Progenitor cell of endocrine pancreas (in vitro differentiated cells): ENCODE measurements at regions not wholly inside any gene's neighbourhood (a gene's known extent, or its start where the extent isn't known, plus 50 kb on each side); places are given as distances from the start of the nearest gene placed in this dataset.

ENCODE experiments used
- DNase-seq: peaks from one replicate; pipeline ENCODE4 v3.0.0; 2021; ENCODE audit warnings: low spot score; ENCODE audit not compliant: unreplicated experiment
- H3K27ac Mint-ChIP-seq: 2 replicates; pipeline ENCODE4 v1.8.0; 2021; ENCODE audit warnings: mild to moderate bottlenecking, moderate library complexity, mixed read lengths
- H3K27me3 Mint-ChIP-seq: 2 replicates; pipeline ENCODE4 v1.8.0; 2021; ENCODE audit warnings: mixed read lengths
- H3K36me3 Mint-ChIP-seq: 2 replicates; pipeline ENCODE4 v1.8.0; 2022; ENCODE audit warnings: mixed read lengths; ENCODE audit not compliant: insufficient read depth
- H3K4me1 Mint-ChIP-seq: 2 replicates; pipeline ENCODE4 v1.8.0; 2021; ENCODE audit warnings: low read depth, mixed read lengths
- H3K4me3 Mint-ChIP-seq: 2 replicates; pipeline ENCODE4 v1.8.0; 2021; ENCODE audit warnings: low read depth, mild to moderate bottlenecking, moderate library complexity, mixed read lengths
- H3K9me3 Mint-ChIP-seq: 2 replicates; pipeline ENCODE4 v1.8.0; 2021; ENCODE audit warnings: low read depth, mixed read lengths
- CTCF ChIP-seq: fragments of 200-600 bp; sonication (generic); IDR thresholded peaks from one replicate; pipeline ENCODE4 v1.5.0; 2021; ENCODE audit warnings: antibody characterized with exemption, mild to moderate bottlenecking; ENCODE audit not compliant: unreplicated experiment

- Mint-ChIP-seq H3K36me3 (no peaks in the 10 kb centered on the region), H3K27me3 (peaks cover 43% of the 10 kb centered on the region), H3K27ac (no peak overlapping the region), H3K9me3 (no peaks in the 10 kb centered on the region), H3K4me1 (peaks cover 2% of the 10 kb centered on the region), H3K4me3 (no peak overlapping the region)
- no peak for DNase-seq
- no peak for TF ChIP-seq CTCF
Observed at GRCh38 chr20:58153121-58153520, 75.3 kb downstream of the ANKRD60 start.

GRCh38 chr20:58150772-58151171, 77.7 kb downstream of the ANKRD60 start:
- peaks cover 2% of the 10 kb centered on the region for H3K4me1 Mint-ChIP-seq
- DNase-seq: peak; percentile 28
- no peaks in the 10 kb centered on the region for H3K36me3 Mint-ChIP-seq
- H3K27ac Mint-ChIP-seq: no peak overlapping the region
- no peaks in the 10 kb centered on the region for H3K9me3 Mint-ChIP-seq
- TF ChIP-seq CTCF: no peak
- peak overlapping the region; percentile 49 for H3K4me3 Mint-ChIP-seq
- peaks cover 55% of the 10 kb centered on the region for H3K27me3 Mint-ChIP-seq

GRCh38 chr20:58149437-58150091, 78.9 kb downstream of the ANKRD60 start:
- Mint-ChIP-seq H3K36me3 (no peaks in the 10 kb centered on the region), H3K9me3 (no peaks in the 10 kb centered on the region), H3K4me1 (peaks cover 2% of the 10 kb centered on the region), H3K27me3 (peaks cover 53% of the 10 kb centered on the region), H3K27ac (no peak overlapping the region), H3K4me3 (no peak overlapping the region)
- no peak for DNase-seq
- TF ChIP-seq CTCF: no peak

GRCh38 chr20:58148891-58149290, 79.6 kb downstream of the ANKRD60 start:
- Mint-ChIP-seq H3K27me3 (peaks cover 51% of the 10 kb centered on the region), H3K4me3 (no peak overlapping the region), H3K9me3 (no peaks in the 10 kb centered on the region), H3K36me3 (no peaks in the 10 kb centered on the region), H3K4me1 (peaks cover 2% of the 10 kb centered on the region), H3K27ac (no peak overlapping the region)
- DNase-seq: no peak
- no peak for TF ChIP-seq CTCF

GRCh38 chr20:58147628-58148370, 80.7 kb downstream of the ANKRD60 start:
- Mint-ChIP-seq H3K4me3 (no peak overlapping the region), H3K27me3 (peaks cover 42% of the 10 kb centered on the region), H3K36me3 (no peaks in the 10 kb centered on the region), H3K27ac (no peak overlapping the region), H3K9me3 (no peaks in the 10 kb centered on the region), H3K4me1 (peaks cover 2% of the 10 kb centered on the region)
- TF ChIP-seq CTCF: no peak
- DNase-seq: no peak
